IMR-90 (cell line): ENCODE measurements at regions not wholly inside any gene's neighbourhood (a gene's known extent, or its start where the extent isn't known, plus 50 kb on each side); places are given as distances from the start of the nearest gene placed in this dataset.

Source experiments
- ATAC-seq: fragments of 200-7000 bp; cut with Tn5 transposase; 2 replicates; pipeline ENCODE4 v1.9.1; 2020; ENCODE audit warnings: low read depth, mild to moderate bottlenecking, moderate library complexity
- BruUV-seq: library from RNA; stranded (reverse); fragments of 400-500 nt; replicated peaks from 2 replicates; lab custom pipeline; 2021; lab: Mats Ljungman, UMichigan
- CTCF ChIA-PET: fragments of 300-600 bp; formaldehyde crosslinking; extraction: SDS; loops from one replicate; lab custom pipeline; 2021; ENCODE audit warnings: antibody characterized with exemption; lab: Yijun Ruan, JAX
- POLR2A ChIA-PET: fragments of 300-600 bp; sonication (Branson Sonifier 250); formaldehyde crosslinking; loops from one replicate; lab custom pipeline; 2022; ENCODE audit warnings: antibody characterized with exemption; ENCODE audit not compliant: unreplicated experiment; lab: Charles Lee
- DNase-seq: peaks from one replicate; pipeline ENCODE4 v3.0.0; 2013
- H2AFZ ChIP-seq: replicated peaks from 2 replicates; pipeline ENCODE3; 2013; ENCODE audit warnings: low read length, mild to moderate bottlenecking; ENCODE audit not compliant: poor library complexity
- H2AK5ac ChIP-seq: 2 replicates; pipeline ENCODE4 v1.6.1; 2013; ENCODE audit warnings: low read depth, low read length, inconsistent platforms
- H2AK9ac ChIP-seq: replicated peaks from 2 replicates; pipeline ENCODE3; 2013; ENCODE audit warnings: mild to moderate bottlenecking, low read depth, low read length, moderate library complexity; ENCODE audit not compliant: poor library complexity
- H2BK120ac ChIP-seq: 2 replicates; pipeline ENCODE4 v1.6.1; 2013; ENCODE audit warnings: low read depth, low read length, inconsistent platforms
- H2BK15ac ChIP-seq: 3 replicates; pipeline ENCODE4 v1.6.1; 2013; ENCODE audit warnings: low read depth, low read length, inconsistent platforms
- H2BK20ac ChIP-seq: 2 replicates; pipeline ENCODE4 v1.6.1; 2013; ENCODE audit warnings: low read depth, mild to moderate bottlenecking, inconsistent platforms, low read length, moderate library complexity
- H2BK5ac ChIP-seq: 2 replicates; pipeline ENCODE4 v1.6.1; 2013; ENCODE audit warnings: mild to moderate bottlenecking, low read depth, low read length, inconsistent platforms; ENCODE audit not compliant: poor library complexity, severe bottlenecking
- H3K14ac ChIP-seq: replicated peaks from 2 replicates; pipeline ENCODE4 v1.6.1; 2013; ENCODE audit warnings: low read depth, low read length, inconsistent platforms
- H3K18ac ChIP-seq: 2 replicates; pipeline ENCODE4 v1.6.1; 2013; ENCODE audit warnings: low read depth, low read length, control low read depth
- H3K23ac ChIP-seq: 2 replicates; pipeline ENCODE4 v1.6.1; 2013; ENCODE audit warnings: low read depth, low read length, inconsistent platforms
- H3K27ac ChIP-seq: 2 replicates; pipeline ENCODE4 v1.5.1; 2013; ENCODE audit warnings: mild to moderate bottlenecking, control low read depth, low read length; ENCODE audit not compliant: insufficient read depth
- H3K27me3 ChIP-seq: 2 replicates; pipeline ENCODE4 v1.6.1; 2013; ENCODE audit warnings: low read length; ENCODE audit not compliant: control insufficient read depth, insufficient read depth
- H3K36me3 ChIP-seq: 2 replicates; pipeline ENCODE4 v1.6.1; 2013; ENCODE audit warnings: low read length, mixed read lengths; ENCODE audit not compliant: control insufficient read depth, insufficient read depth
- H3K4ac ChIP-seq: 2 replicates; pipeline ENCODE4 v1.6.1; 2013; ENCODE audit warnings: low read depth, low read length, inconsistent platforms
- H3K4me1 ChIP-seq: 2 replicates; pipeline ENCODE4 v1.6.1; 2013; ENCODE audit warnings: low read length, mixed read lengths; ENCODE audit not compliant: control insufficient read depth, insufficient read depth
- H3K4me2 ChIP-seq: 2 replicates; pipeline ENCODE4 v1.6.1; 2013; ENCODE audit warnings: low read depth, mild to moderate bottlenecking, control low read depth, low read length, moderate library complexity
- H3K4me3 ChIP-seq: 2 replicates; pipeline ENCODE4 v1.5.1; 2013; ENCODE audit warnings: low read depth, mild to moderate bottlenecking, control low read depth, low read length, moderate library complexity; ENCODE audit not compliant: insufficient read depth
- H3K56ac ChIP-seq: 2 replicates; pipeline ENCODE4 v1.6.1; 2013; ENCODE audit warnings: low read length, inconsistent platforms; ENCODE audit not compliant: insufficient read depth; ENCODE audit errors: extremely low read depth
- H3K79me1 ChIP-seq, 2 experiments: 2 replicates each; pipeline ENCODE4 v1.6.1; 2013; ENCODE audit warnings: low read length in 2 of 2, inconsistent platforms in 1 of 2, low read depth in 1 of 2
- H3K9ac ChIP-seq: 2 replicates; pipeline ENCODE4 v1.6.1; 2013; ENCODE audit warnings: low read depth, low read length, control low read depth
- H3K9me1 ChIP-seq: 2 replicates; pipeline ENCODE4 v1.6.1; 2013; ENCODE audit warnings: low read length, inconsistent platforms; ENCODE audit not compliant: insufficient read depth
- H3K9me3 ChIP-seq: 2 replicates; pipeline ENCODE4 v1.6.1; 2013; ENCODE audit warnings: low read length; ENCODE audit not compliant: control insufficient read depth, insufficient read depth
- H4K20me1 ChIP-seq: 2 replicates; pipeline ENCODE4 v1.6.1; 2013; ENCODE audit warnings: low read length, inconsistent platforms; ENCODE audit not compliant: insufficient read depth
- H4K5ac ChIP-seq: 2 replicates; pipeline ENCODE4 v1.6.1; 2013; ENCODE audit warnings: mild to moderate bottlenecking, low read depth, low read length, control low read depth
- H4K8ac ChIP-seq, 2 experiments: 2 replicates each; pipeline ENCODE4 v1.6.1; 2013; ENCODE audit warnings: low read depth in 2 of 2, low read length in 2 of 2, control low read depth in 1 of 2, inconsistent platforms in 1 of 2
- H4K91ac ChIP-seq: 2 replicates; pipeline ENCODE4 v1.6.1; 2013; ENCODE audit warnings: low read depth, low read length, inconsistent platforms; ENCODE audit not compliant: insufficient read depth
- BHLHE40 ChIP-seq: fragments of 150-350 bp; IDR thresholded peaks from 2 replicates; pipeline ENCODE4 v1.6.1; 2016; ENCODE audit warnings: mild to moderate bottlenecking, low read depth, low read length
- CTCF ChIP-seq: conservative IDR thresholded peaks from 2 replicates; pipeline ENCODE4 v1.5.1; 2012; ENCODE audit warnings: mild to moderate bottlenecking, low read depth, low read length, improper control_type of control experiment
- FOS ChIP-seq: fragments of 150-350 bp; IDR thresholded peaks from 2 replicates; pipeline ENCODE4 v1.6.1; 2016; ENCODE audit warnings: low read depth, low read length
- MAFK ChIP-seq: IDR thresholded peaks from 2 replicates; pipeline ENCODE4 v1.6.1; 2012; ENCODE audit warnings: low read depth, low read length, improper control_type of control experiment
- MAZ ChIP-seq: IDR thresholded peaks from 2 replicates; pipeline ENCODE4 v1.6.1; 2012; ENCODE audit warnings: low read depth, mild to moderate bottlenecking, low read length, improper control_type of control experiment, moderate library complexity, borderline replicate concordance
- MXI1 ChIP-seq: IDR thresholded peaks from 2 replicates; pipeline ENCODE4 v1.6.1; 2012; ENCODE audit warnings: low read depth, mild to moderate bottlenecking, low read length, moderate library complexity, borderline replicate concordance
- POLR2A ChIP-seq: IDR thresholded peaks from 2 replicates; pipeline ENCODE4 v1.6.1; 2012; ENCODE audit warnings: mild to moderate bottlenecking, low read depth, low read length
- RAD21 ChIP-seq: IDR thresholded peaks from 2 replicates; pipeline ENCODE4 v1.6.1; 2012; ENCODE audit warnings: low read length, improper control_type of control experiment
- RCOR1 ChIP-seq: IDR thresholded peaks from 2 replicates; pipeline ENCODE4 v1.6.1; 2012; ENCODE audit warnings: mild to moderate bottlenecking, low read length, improper control_type of control experiment; ENCODE audit not compliant: insufficient replicate concordance
- USF2 ChIP-seq: fragments of 150-350 bp; IDR thresholded peaks from 2 replicates; pipeline ENCODE4 v1.6.1; 2017; ENCODE audit warnings: mild to moderate bottlenecking, antibody characterized with exemption, low read length, low read depth
- dilution Hi-C: fragments of 300-500 bp; cut with HindIII; formaldehyde crosslinking; loops from one replicate; pipeline ENCODE4 v1.14.3; 2018; ENCODE audit warnings: low sequenced_read_pairs; ENCODE audit not compliant: unreplicated experiment
- in situ Hi-C: fragments of 300-500 bp; cut with MboI; formaldehyde crosslinking; loops from 3 replicates; pipeline ENCODE4 v1.14.3; 2019; ENCODE audit warnings: low sequenced_read_pairs, inconsistent platforms, mixed read lengths
- intact Hi-C: fragments of 100-400 bp; cut with micrococcal nuclease; formaldehyde crosslinking; loops from 2 replicates; pipeline ENCODE4 v1.10.0; 2022

GRCh38 chr2:4792126-4792525, 900.1 kb upstream of the SOX11 start:
- Histone ChIP-seq H2AK5ac (no peak overlapping the region), H2AFZ (no peak overlapping the region), H3K14ac (no peak overlapping the region), H3K36me3 (no peaks in the 10 kb centered on the region), H3K23ac (no peak overlapping the region), H3K79me1 (no peaks in the 10 kb centered on the region), H3K4ac (no peak overlapping the region), H3K27ac (no peak overlapping the region), H2BK20ac (no peak overlapping the region), H3K9ac (no peak overlapping the region), H3K9me1 (no peaks in the 10 kb centered on the region), H2BK120ac (no peak overlapping the region), H3K18ac (no peak overlapping the region), H4K5ac (no peak overlapping the region), H3K4me2 (no peak overlapping the region), H3K27me3 (no peaks in the 10 kb centered on the region), H4K20me1 (no peaks in the 10 kb centered on the region), H3K4me3 (no peak overlapping the region), H4K8ac (no peak overlapping the region), H2BK15ac (no peak overlapping the region), H3K56ac (no peak overlapping the region), H2AK9ac (no peak overlapping the region), H3K9me3 (peaks cover 10% of the 10 kb centered on the region), H4K91ac (no peak overlapping the region), H2BK5ac (no peak overlapping the region), H3K4me1 (no peaks in the 10 kb centered on the region)
- dilution Hi-C loops: no loop called here
- no TSS peak for BruUV-seq
- ChIA-PET CTCF (no interaction called here), POLR2A (no interaction called here)
- ATAC-seq (no peak), DNase-seq (no peak)
- no peak for TF ChIP-seq RCOR1
- no peak for TF ChIP-seq BHLHE40
- no peak for TF ChIP-seq USF2
- TF ChIP-seq FOS: no peak
- TF ChIP-seq RAD21: no peak
- no peak for TF ChIP-seq MAFK
- TF ChIP-seq POLR2A: no peak
- TF ChIP-seq MAZ: no peak
- TF ChIP-seq MXI1: no peak
- no peak for TF ChIP-seq CTCF
- intact Hi-C loops: no loop called here
- in situ Hi-C loops: no loop called here
